Activated effector memory CD4-positive, alpha-beta T cell treated with Interleukin-2 at 50 U/mL for 16 hours (primary cell): ENCODE measurements at regions not wholly inside any gene's neighbourhood (a gene's known extent, or its start where the extent isn't known, plus 50 kb on each side); places are given as distances from the start of the nearest gene placed in this dataset.
"Not testable (repeated sequence)": the region's sequence is repeated elsewhere in the genome, so short reads cannot be mapped to it uniquely, and the experiment has no call there.

ENCODE experiments used
- DNase-seq: peaks from one replicate; pipeline ENCODE4 v3.0.0-alpha.2; 2020

DNA sequence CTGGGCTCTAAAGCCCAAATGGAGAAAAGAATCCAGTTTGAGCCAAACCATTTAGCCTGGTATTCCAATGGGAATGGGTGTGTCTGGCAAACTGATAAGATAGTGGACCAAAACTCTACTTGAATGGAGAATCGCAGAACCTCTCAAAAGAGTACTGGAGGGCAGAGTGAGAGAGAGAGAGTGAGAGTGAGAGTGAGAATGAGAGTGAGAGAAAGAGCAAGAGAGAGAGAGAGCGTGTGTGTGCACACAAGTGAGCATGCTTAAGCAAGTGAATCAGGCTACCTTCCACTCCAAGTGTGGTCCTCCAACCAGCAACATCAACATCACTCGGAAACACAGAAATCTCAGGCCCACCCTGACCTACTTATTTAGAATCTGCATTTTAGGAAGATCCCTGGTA lies 58.8 kb downstream of the UQCRFS1 start:
- DNase-seq, result no peak

GRCh38 chr19:29145756-29146155 lies 67.2 kb downstream of the UQCRFS1 start:
- DNase-seq, result no peak

- no peak for DNase-seq
These were observed 69.8 kb downstream of the UQCRFS1 start for GRCh38 chr19:29143183-29143582.

GRCh38 chr19:29139227-29139626 lies 73.7 kb downstream of the UQCRFS1 start:
- DNase-seq, result no peak

- DNase-seq, result not testable (repeated sequence)
These were observed 74.7 kb downstream of the UQCRFS1 start for GRCh38 chr19:29138206-29138605.

DNA sequence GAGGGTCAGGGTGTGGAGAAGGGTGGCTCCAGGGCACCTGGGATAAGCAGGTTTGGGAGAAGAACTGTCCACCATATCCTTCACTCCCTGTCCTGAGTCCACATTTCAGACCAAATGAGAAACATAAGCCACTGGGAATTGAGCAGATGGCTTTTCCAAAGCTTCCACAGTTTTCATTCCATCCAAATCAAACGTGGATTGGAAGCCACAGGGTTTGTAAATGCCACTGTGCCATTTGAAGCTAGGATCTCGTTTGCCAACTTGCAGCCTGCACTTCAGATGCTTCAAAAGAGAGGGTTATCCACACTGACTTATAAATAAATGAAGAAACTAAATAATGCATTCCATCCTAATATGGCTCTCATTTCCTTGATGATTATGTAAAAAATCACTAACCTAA lies 81.5 kb downstream of the UQCRFS1 start:
- no peak for DNase-seq

DNA sequence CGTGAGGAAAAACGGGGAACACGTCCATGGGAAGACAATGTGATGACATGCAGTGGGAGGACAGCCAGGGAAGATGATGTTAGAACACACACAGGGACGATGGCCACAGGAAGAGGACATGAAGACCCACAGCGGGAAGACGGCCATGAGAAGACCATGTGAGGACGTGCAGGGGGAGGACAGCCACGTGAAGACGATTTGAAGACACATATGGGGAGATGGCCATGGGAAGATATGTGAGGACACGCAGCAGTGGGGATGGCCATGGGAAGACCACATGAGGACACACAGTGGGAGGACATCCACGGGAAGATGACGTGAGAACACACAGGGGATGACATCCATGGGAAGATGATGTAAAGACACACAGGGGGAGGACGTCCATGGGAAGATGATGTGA lies 83.8 kb downstream of the UQCRFS1 start:
- no peak for DNase-seq

DNA sequence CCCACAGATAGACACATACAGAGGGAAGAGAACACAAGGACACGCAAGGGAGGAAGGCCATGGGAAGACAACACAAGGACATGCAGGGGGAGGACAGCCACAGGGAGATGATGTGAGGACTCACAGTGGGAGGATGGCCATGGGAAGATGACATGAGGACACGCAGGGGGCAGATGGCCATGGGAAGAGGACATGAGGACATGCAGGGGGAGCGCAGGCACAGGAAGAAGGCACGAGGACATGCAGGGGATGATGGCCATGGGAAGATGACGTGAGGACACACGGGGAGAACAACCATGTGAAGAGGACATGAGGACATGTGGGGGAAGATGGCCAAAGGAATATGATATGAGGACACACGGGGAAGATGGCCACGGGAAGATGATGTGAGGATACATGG lies 84.7 kb downstream of the UQCRFS1 start:
- no peak for DNase-seq

- no peak for DNase-seq
These were observed 90.8 kb downstream of the UQCRFS1 start for GRCh38 chr19:29122185-29122584.

GRCh38 chr19:29121684-29122083 lies 91.3 kb downstream of the UQCRFS1 start:
- no peak for DNase-seq

DNA sequence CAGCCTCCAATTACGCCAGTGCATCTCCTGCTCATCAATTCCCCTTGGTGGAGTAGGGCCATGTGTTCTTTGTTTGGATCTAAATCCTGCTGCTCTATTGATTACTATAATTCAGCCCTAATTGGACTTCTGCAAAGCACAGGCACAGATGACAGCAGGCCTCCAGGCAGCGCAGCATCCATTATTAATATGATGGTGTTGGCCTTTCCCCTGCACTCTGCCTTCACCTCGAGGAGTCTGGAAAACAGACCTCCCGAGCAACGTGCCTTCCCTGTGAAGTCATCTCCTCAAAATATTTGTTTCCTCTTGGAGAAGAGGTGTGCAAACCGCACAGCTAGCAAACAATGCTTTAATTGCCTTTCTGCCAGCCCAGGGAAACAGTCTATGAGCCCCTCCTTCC lies 92.5 kb downstream of the UQCRFS1 start:
- DNase-seq, result no peak

- DNase-seq, result no peak
These were observed 93.4 kb downstream of the UQCRFS1 start for GRCh38 chr19:29119590-29119989.

DNA sequence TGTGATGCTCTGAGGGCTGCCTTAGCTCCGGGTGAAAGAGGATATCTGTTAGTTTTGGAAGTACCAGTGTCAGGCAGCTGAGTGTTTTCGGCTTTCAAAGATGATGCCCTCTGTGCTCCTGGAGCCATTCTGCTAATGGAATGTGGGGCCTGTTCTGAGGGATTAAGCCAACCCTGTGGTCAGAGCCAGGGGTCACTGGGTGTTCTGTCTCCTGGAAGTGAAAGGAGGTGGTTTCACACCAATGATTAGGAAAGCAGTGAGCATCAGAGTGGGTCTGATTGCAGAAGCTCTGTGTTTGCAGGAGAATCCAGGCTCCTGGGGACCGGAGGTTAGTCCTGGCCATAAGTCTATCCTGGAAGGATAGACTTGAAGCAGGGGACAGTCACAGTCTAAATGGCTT lies 94.6 kb downstream of the UQCRFS1 start:
- no peak for DNase-seq

- no peak for DNase-seq
These were observed 95.0 kb downstream of the UQCRFS1 start for GRCh38 chr19:29117926-29118325.

DNA sequence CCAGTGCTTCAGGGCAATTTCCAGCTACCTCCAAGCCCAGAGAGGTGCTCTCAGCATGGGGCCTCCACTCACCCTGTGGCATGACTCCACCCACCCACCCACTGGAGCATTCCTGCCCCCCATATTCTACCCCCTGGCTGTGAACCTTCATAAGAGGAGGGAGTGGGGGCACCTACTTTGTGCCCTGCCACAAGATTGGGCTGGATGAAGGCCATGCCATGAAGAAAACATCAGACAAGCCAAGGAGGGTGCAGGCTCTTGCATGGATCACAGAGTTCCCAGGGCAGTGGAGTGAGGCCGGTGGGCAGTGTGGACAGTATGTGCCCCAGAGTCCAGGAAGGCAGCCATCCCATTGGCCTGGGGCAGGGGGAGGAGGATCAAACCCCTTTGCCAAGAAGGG lies 97.8 kb downstream of the UQCRFS1 start:
- no peak for DNase-seq

DNA sequence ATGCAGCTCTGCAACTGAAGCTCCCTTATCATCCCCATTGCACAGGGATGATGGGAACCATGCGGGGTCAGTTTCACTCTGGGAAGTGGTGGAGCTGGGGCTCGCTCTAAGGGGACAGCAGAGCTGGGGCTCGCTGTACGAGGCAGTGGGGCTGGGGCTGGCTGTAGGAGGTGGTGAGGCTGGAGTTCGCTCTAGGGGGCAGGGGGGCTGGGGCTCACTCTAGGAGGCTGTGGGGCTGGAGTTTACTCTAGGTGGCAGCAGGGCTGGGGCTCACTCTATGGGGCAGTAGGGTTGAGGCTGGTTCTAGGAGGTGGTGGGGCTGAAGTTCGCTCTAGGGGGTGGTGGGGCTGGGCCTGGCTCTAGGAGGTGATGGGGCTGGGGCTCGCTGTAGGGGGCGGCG lies 99.1 kb downstream of the UQCRFS1 start:
- DNase-seq, result no peak

DNA sequence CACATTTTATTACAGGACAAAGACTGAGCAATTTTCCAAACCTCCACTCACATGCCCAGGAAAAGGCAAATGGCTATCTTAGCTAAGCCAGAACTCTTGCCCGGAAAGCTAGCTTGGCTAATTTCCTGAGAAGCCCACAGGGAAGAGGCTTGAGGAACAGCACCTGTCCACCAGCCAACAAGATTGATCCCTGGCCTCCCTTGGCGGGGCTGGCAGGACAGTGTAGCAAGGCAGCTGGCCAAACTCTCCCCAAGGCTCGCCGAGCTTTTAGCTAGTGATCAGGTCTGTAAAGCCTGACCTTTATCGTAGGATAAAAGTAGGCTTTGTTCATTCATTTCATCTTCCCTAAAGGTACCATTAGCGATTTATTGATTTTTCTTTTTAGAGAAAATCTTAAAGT lies 101.4 kb downstream of the UQCRFS1 start:
- DNase-seq, result no peak

DNA sequence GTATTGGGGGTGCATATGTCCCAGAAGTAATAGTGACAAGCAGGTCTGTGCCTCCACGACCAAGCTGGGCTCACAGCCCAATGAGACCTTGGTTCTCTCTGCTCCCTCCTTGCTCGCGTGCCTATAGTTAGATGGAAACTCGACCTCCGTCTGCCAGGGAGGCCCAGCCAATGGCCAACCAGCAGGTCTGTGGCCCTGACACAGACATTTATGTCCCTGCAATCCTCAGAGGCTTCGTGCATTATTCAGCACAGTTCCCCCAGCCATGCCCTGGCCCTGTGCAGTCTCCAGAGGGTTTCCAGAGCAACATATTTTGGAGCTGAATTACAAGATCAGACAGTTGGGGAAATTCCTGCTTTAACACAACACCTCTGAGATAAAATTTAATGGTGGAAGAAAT lies 105.1 kb downstream of the UQCRFS1 start:
- DNase-seq, result no peak

DNA sequence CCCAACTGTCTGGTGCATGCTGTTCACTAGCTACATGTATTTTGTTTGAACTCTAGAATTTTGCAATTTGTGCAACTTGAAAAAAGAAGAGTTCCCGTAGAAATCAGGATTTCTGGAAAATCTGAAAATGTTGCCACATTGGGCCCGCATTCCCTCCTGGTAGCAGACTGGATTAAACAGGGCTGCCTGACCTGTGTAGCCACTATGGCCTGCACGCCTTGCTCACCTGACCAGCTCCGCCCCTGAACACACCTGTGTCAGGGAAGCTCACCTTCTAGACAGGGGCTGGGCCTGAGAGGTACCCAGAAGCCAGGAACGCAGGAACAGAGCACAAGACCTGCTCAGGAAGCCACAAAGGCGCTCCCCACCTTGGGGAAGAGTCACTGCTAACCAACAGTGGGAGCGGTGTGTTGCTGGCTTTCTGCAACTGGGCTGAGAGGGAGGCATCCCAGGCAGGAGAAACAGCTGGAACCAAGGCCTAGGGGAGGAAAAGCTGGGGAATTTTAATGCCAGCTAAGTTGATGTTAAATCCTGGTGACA lies 106.5 kb downstream of the UQCRFS1 start:
- DNase-seq, result no peak

GRCh38 chr19:29105629-29106292 lies 107.2 kb downstream of the UQCRFS1 start:
- no peak for DNase-seq

- no peak for DNase-seq
These were observed 108.2 kb downstream of the UQCRFS1 start for GRCh38 chr19:29104605-29105241.

GRCh38 chr19:29098863-29099481 lies 114.0 kb downstream of the UQCRFS1 start:
- no peak for DNase-seq

DNA sequence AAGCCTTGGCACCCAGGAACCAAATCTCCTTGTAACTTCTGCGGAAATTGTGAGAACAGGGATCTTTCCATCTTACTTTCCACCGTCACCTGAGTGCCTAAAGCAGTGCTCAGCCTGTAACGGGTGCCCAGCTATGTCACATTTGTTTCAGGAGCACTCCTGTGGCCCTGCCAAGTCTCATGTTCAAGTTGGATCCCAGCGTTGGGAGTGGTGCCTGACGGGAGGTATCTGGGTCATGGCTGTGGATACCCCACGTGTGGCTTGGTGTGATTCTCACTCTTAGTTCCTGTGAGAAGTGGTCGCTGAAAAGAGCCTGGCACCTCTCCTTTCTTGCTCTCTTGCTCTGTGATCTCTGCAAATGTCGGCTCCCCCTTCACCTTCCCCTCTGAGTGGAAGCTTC lies 114.9 kb downstream of the UQCRFS1 start:
- no peak for DNase-seq

DNA sequence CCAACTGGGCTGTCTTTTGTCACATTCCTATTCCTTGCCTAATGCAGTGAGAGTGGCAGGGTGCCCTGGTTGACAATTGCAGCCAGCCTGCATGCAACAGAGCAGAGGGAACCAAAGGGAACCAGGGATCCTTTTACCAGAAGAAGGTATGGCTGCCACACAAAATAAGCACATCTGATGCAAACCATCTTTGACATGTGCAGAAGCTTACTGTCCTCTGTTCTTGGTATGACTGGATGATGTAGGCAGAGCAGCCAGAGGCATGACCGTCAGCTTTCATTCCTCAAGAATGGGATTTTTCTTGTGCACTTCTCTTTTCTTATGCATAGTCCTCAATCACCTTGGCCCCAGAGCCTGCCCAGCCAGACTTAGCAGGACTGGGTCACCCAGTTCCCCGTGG lies 116.1 kb downstream of the UQCRFS1 start:
- no peak for DNase-seq
